ENCODE measurements at regions not wholly inside any gene's neighbourhood (a gene's known extent, or its start where the extent isn't known, plus 50 kb on each side); places are given as distances from the start of the nearest gene placed in this dataset.

DNA sequence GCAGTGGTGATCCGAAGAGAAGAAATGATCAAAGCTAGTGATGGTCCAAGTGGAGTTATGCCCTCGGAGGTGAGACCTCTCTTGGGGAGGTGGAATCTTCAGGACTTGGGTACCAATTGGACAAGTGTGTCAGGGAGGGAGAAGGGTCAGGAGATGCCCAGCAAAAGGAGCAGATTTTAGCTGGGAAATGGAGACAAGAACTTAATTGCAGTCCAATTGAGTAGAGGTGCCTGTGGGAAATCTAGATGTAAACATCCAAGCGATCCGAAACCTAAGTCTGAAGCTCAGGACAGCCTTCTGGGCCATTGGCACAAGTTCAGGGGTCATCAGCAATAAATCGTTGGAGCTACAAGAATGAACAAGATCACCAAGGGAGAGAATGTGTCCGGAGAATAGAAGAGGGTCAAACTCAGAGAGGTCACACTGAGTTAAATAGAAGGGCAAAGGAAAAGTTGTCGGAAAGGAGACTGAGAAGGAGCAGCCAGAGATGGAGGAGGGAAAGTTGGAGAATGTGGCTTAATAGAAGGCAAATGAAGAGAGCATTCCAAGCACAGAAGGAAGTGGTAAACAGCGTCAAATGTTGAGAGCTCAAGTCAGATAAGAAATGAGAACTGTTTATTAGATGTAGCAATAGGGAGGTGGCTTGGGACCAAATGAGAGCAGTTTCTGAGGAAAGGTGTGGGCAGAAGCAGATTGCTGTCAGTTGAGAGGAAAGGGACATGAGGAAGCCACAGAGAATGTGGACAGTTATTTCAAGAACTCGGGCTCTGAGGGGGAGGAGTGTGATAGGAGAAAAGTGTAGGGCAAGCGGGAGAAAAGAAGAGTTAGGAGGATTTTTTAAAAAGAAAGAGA lies 64.2 kb upstream of the FNDC3B start:
- TF ChIP-seq, protein P1, sequence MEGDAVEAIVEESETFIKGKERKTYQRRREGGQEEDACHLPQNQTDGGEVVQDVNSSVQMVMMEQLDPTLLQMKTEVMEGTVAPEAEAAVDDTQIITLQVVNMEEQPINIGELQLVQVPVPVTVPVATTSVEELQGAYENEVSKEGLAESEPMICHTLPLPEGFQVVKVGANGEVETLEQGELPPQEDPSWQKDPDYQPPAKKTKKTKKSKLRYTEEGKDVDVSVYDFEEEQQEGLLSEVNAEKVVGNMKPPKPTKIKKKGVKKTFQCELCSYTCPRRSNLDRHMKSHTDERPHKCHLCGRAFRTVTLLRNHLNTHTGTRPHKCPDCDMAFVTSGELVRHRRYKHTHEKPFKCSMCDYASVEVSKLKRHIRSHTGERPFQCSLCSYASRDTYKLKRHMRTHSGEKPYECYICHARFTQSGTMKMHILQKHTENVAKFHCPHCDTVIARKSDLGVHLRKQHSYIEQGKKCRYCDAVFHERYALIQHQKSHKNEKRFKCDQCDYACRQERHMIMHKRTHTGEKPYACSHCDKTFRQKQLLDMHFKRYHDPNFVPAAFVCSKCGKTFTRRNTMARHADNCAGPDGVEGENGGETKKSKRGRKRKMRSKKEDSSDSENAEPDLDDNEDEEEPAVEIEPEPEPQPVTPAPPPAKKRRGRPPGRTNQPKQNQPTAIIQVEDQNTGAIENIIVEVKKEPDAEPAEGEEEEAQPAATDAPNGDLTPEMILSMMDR (IDR thresholded peaks at IDR 0.05), result no peak
- TF ChIP-seq EP300 (IDR thresholded peaks at IDR 0.05), result no peak
- TF ChIP-seq POLR2A (IDR thresholded peaks at IDR 0.05), result no peak
- no peak for TF ChIP-seq POLR2AphosphoS5 (IDR thresholded peaks at IDR 0.05)

Measured in gastroesophageal sphincter (tissue), 3 donors.